GM12892 (cell line): ENCODE measurements at regions not wholly inside any gene's neighbourhood (a gene's known extent, or its start where the extent isn't known, plus 50 kb on each side); places are given as distances from the start of the nearest gene placed in this dataset.

Source experiments
- POLR2A ChIP-seq: IDR thresholded peaks from 2 replicates; pipeline ENCODE4 v1.6.1; 2011; ENCODE audit warnings: low read depth, low read length, control low read depth
- TAF1 ChIP-seq: IDR thresholded peaks from 2 replicates; pipeline ENCODE4 v1.6.1; 2011; ENCODE audit warnings: low read depth, mild to moderate bottlenecking, control low read depth, low read length, borderline replicate concordance

DNA sequence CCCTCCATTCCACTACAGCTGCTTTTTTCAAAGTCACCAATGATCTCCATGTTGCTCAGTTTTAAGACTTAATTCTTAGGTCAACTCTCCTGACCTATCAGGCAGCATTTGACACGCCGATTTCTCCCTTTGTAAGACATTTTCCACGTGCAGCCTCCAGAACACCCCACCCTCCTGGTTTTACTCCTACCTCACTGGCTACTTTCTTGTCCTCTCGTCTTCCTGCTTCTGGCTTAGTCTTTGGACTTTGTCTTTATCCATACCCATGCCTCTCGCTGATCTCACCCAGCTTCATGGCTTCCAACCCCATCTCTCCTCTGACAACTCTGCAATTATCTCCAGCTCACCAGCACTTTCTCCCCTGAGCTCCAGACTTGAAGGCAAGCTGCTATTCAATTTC, 99.3 kb upstream of the UMPS start:
- TF ChIP-seq POLR2A (no peak), TAF1 (no peak)
